ENCODE measurements at regions not wholly inside any gene's neighbourhood (a gene's known extent, or its start where the extent isn't known, plus 50 kb on each side); places are given as distances from the start of the nearest gene placed in this dataset.

DNA sequence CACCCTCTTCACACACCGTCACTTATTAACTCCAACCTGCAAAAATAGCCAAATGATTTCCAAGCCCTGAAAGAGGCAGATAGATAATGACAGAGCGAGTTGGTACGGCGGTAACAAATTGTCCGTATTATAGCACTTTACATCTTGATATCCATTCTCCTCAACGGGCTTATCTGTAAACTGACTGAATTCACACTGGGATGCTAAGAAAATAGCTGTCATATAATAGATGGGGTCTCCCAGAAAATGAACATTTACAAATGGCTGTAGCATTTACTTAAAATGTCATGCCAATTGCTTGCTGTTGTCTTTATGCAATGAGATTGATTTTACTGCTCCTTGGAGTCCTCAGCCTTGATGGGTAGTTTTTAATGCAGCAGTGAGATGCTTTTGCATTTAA lies 225.8 kb upstream of the SDK2 start:
- TF ChIP-seq, protein P1, sequence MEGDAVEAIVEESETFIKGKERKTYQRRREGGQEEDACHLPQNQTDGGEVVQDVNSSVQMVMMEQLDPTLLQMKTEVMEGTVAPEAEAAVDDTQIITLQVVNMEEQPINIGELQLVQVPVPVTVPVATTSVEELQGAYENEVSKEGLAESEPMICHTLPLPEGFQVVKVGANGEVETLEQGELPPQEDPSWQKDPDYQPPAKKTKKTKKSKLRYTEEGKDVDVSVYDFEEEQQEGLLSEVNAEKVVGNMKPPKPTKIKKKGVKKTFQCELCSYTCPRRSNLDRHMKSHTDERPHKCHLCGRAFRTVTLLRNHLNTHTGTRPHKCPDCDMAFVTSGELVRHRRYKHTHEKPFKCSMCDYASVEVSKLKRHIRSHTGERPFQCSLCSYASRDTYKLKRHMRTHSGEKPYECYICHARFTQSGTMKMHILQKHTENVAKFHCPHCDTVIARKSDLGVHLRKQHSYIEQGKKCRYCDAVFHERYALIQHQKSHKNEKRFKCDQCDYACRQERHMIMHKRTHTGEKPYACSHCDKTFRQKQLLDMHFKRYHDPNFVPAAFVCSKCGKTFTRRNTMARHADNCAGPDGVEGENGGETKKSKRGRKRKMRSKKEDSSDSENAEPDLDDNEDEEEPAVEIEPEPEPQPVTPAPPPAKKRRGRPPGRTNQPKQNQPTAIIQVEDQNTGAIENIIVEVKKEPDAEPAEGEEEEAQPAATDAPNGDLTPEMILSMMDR (IDR thresholded peaks at IDR 0.05; ENCODE audit: low read depth, low read length, missing control alignments) = no peak
- no peak overlapping the region for H3K4me3 ChIP-seq (replicated peaks; ENCODE audit: low read depth, low read length)
- no peak for DNase-seq (ENCODE audit: extremely low read depth, low read depth)

DNA sequence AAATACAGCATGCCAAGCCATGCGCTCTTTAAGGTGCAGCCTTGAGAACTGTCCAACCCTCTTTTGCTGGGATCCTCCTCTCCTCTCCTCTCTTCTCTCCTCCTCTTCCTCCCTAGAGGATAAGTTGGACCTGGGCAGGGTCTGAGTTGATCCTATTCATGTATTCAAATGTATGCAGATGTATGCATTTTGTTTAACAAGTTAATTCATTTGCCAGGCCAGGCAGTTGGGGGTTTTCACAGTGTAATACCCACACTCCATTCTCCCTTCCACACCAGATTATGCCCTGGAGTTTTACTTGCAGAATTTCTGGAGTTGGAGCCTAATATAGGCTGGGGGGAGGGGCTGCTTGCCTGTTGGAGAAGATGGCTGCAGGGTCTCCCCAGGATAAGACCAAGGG lies 226.2 kb upstream of the SDK2 start:
- TF ChIP-seq, protein P1 (IDR thresholded peaks at IDR 0.05; ENCODE audit: low read depth, low read length, missing control alignments) = no peak
- no peak for DNase-seq (ENCODE audit: extremely low read depth, low read depth)
- no peak overlapping the region for H3K4me3 ChIP-seq (replicated peaks; ENCODE audit: low read depth, low read length)

DNA sequence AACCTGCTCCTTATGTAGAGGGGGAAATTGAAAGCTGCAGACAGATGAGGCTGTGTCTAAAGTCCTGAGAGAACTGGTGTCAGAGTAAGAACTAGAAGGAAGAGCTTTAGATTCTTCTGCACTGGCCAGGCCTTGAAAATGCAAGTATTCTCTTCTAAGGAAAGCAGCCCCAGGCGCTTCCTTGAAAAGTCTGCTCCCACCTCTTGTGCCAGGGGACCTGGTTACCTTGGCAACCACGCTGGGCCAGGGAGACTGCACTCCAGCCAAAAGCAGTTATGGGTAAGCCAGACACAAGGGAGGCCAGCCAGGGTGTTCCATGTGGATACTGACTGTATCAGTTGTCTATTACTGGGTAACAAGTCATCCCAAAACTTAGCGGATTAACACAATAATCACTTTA lies 228.6 kb upstream of the SDK2 start:
- no peak overlapping the region for H3K4me3 ChIP-seq (replicated peaks; ENCODE audit: low read depth, low read length)
- DNase-seq (ENCODE audit: extremely low read depth, low read depth) = no peak
- TF ChIP-seq, protein P1 (IDR thresholded peaks at IDR 0.05; ENCODE audit: low read depth, low read length, missing control alignments) = no peak

DNA sequence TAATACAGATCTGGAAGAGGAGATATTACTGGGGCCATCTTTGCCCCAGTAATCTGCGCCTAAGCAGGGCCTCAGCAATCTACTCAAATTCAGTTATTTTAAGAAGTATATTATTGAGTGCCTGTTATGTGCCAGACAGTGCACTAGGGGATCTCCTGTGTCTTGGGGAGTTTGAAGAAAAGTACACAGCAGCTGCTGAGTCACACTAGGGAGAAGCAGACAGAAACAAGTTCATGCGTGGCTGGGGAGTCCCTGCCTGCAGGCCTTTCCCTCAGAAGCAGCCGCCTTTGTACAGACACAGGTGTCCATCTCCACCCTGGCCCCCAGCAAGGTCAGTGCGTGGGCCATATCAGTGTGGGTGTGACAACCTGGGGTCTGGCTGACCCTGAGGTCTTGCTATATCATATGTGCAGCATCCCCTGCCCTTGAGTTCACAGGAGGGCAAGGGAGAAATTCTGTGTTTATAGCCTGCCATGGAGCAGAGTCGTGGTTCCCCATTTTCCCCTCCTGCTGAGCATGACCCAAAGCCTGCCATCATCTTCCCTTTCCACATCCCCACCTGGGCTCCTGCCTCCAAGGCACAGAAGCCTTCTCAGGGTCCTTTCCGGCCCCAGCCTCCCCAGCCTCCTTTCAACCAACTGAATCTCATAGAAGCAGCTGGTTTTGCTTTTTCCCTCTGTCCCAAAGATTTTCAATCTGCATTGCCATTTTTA lies 229.9 kb upstream of the SDK2 start:
- no peak for DNase-seq (ENCODE audit: extremely low read depth, low read depth)
- no peak overlapping the region for H3K4me3 ChIP-seq (replicated peaks; ENCODE audit: low read depth, low read length)
- TF ChIP-seq, protein P1 (IDR thresholded peaks at IDR 0.05; ENCODE audit: low read depth, low read length, missing control alignments) = no peak

DNA sequence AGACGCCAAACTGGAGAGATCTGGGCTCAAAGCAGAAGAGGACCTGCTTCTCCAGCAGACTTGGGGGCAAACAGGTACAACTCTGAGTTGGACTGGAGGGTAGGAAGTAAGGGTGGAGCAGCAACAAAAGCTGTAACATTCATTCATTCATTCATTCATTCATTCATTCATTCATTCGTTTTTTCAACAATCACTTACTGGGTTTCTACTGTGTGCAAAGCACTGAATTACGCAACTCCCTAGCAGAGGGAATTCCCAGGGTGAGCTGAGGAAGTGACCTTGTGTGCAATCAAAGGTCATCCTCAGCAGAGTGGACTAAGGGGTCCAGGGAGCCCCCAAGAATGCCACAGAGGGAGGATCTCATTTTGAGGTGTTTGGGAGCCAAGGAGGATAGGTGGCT lies 231.1 kb upstream of the SDK2 start:
- no peak for DNase-seq (ENCODE audit: extremely low read depth, low read depth)
- H3K4me3 ChIP-seq (replicated peaks; ENCODE audit: low read depth, low read length) = no peak overlapping the region
- TF ChIP-seq, protein P1 (IDR thresholded peaks at IDR 0.05; ENCODE audit: low read depth, low read length, missing control alignments) = no peak

DNA sequence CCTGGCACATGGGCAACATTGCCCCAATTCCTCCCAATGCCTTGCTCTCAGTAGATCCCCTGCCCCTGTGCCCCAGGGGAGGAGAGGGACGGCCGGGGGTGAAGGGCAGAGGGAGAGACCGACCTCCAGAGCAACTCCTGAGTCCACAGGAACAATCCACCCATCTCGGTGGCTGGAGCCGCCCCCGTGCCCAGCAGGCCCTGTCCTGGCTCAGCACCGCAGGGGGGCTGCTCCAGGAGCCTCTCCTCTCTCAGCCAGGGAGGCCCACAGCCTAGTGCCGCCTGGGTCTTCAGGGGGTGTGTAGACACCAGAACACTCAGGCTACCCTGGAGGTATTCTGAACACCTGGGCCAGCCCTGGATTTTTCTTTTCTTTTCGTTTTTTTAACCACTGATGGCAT lies 233.7 kb upstream of the SDK2 start:
- TF ChIP-seq, protein P1 (IDR thresholded peaks at IDR 0.05; ENCODE audit: low read depth, low read length, missing control alignments) = no peak
- DNase-seq (ENCODE audit: extremely low read depth, low read depth) = no peak
- H3K4me3 ChIP-seq (replicated peaks; ENCODE audit: low read depth, low read length) = no peak overlapping the region

DNA sequence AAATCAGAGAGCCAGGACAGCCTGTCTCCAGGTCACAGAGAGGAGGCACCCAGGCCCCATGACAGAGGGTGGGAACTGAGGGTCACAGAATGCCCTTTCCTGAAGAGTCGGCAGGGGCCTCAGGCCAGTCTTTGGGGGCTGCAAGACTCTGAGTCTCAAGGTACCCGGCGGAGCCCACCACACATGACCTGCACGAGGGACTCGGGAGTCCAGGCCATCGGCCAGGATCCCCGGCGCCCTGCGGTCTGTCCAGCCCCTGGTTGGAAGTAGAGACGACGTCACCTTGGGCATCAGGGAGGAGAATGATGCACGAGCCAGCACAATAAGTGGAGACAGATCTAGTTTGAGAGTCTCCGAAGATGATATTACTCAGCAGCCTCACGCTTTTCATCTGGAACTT lies 234.7 kb upstream of the SDK2 start:
- TF ChIP-seq, protein P1 (IDR thresholded peaks at IDR 0.05; ENCODE audit: low read depth, low read length, missing control alignments) = no peak
- no peak overlapping the region for H3K4me3 ChIP-seq (replicated peaks; ENCODE audit: low read depth, low read length)
- no peak for DNase-seq (ENCODE audit: extremely low read depth, low read depth)
